GM19328 (cell line): ENCODE measurements at regions not wholly inside any gene's neighbourhood (a gene's known extent, or its start where the extent isn't known, plus 50 kb on each side); places are given as distances from the start of the nearest gene placed in this dataset.

ENCODE experiments used
- ATAC-seq: cut with Tn5 transposase; IDR thresholded peaks from one replicate; pipeline ENCODE4 v1.9.1; 2021; ENCODE audit warnings: mild to moderate bottlenecking, moderate library complexity; ENCODE audit not compliant: unreplicated experiment

- ATAC-seq = no peak
Observed at GRCh38 chr3:168909260-168909659, 754.3 kb downstream of the MECOM start.

GRCh38 chr3:168895419-168895818 lies 768.1 kb downstream of the MECOM start:
- no peak for ATAC-seq

GRCh38 chr3:168894214-168894613 lies 769.3 kb downstream of the MECOM start:
- no peak for ATAC-seq

- ATAC-seq = no peak
Observed at GRCh38 chr3:168889666-168890065, 773.8 kb downstream of the MECOM start.

GRCh38 chr3:168888781-168889180 lies 774.7 kb downstream of the MECOM start:
- ATAC-seq = no peak

- ATAC-seq = no peak
Observed at GRCh38 chr3:168885028-168885427, 778.5 kb downstream of the MECOM start.

GRCh38 chr3:168884353-168884903 lies 779.1 kb downstream of the MECOM start:
- no peak for ATAC-seq

- ATAC-seq = no peak
Observed at GRCh38 chr3:168883145-168883544, 780.4 kb downstream of the MECOM start.

- no peak for ATAC-seq
Observed at GRCh38 chr3:168881804-168882203, 781.7 kb downstream of the MECOM start.

GRCh38 chr3:168878655-168879054 lies 782.9 kb upstream of the GOLIM4 start:
- ATAC-seq = no peak

GRCh38 chr3:168877899-168878298 lies 782.2 kb upstream of the GOLIM4 start:
- no peak for ATAC-seq

GRCh38 chr3:168876346-168877035 lies 780.8 kb upstream of the GOLIM4 start:
- no peak for ATAC-seq

- ATAC-seq = no peak
Observed at GRCh38 chr3:168872826-168873225, 777.1 kb upstream of the GOLIM4 start.

- no peak for ATAC-seq
Observed at GRCh38 chr3:168870892-168871291, 775.2 kb upstream of the GOLIM4 start.

- ATAC-seq = no peak
Observed at GRCh38 chr3:168865022-168865551, 769.4 kb upstream of the GOLIM4 start.

- ATAC-seq = no peak
Observed at GRCh38 chr3:168864107-168865021, 768.6 kb upstream of the GOLIM4 start.

GRCh38 chr3:168863561-168863960 lies 767.8 kb upstream of the GOLIM4 start:
- ATAC-seq = no peak

GRCh38 chr3:168862466-168862865 lies 766.7 kb upstream of the GOLIM4 start:
- no peak for ATAC-seq

GRCh38 chr3:168860592-168860991 lies 764.9 kb upstream of the GOLIM4 start:
- no peak for ATAC-seq

GRCh38 chr3:168860028-168860427 lies 764.3 kb upstream of the GOLIM4 start:
- ATAC-seq = no peak

- ATAC-seq = no peak
Observed at GRCh38 chr3:168859574-168859973, 763.9 kb upstream of the GOLIM4 start.

GRCh38 chr3:168859143-168859542 lies 763.4 kb upstream of the GOLIM4 start:
- no peak for ATAC-seq
